IMR-90 (cell line): ENCODE measurements at regions not wholly inside any gene's neighbourhood (a gene's known extent, or its start where the extent isn't known, plus 50 kb on each side); places are given as distances from the start of the nearest gene placed in this dataset.

Experiments used
- ATAC-seq: fragments of 200-7000 bp; cut with Tn5 transposase; 2 replicates; pipeline ENCODE4 v1.9.1; 2020; ENCODE audit warnings: low read depth, mild to moderate bottlenecking, moderate library complexity
- BruUV-seq: library from RNA; stranded (reverse); fragments of 400-500 nt; replicated peaks from 2 replicates; lab custom pipeline; 2021; lab: Mats Ljungman, UMichigan
- CTCF ChIA-PET: fragments of 300-600 bp; formaldehyde crosslinking; extraction: SDS; loops from one replicate; lab custom pipeline; 2021; ENCODE audit warnings: antibody characterized with exemption; lab: Yijun Ruan, JAX
- POLR2A ChIA-PET: fragments of 300-600 bp; sonication (Branson Sonifier 250); formaldehyde crosslinking; loops from one replicate; lab custom pipeline; 2022; ENCODE audit warnings: antibody characterized with exemption; ENCODE audit not compliant: unreplicated experiment; lab: Charles Lee
- DNase-seq: peaks from one replicate; pipeline ENCODE4 v3.0.0; 2013
- H2AFZ ChIP-seq: replicated peaks from 2 replicates; pipeline ENCODE3; 2013; ENCODE audit warnings: low read length, mild to moderate bottlenecking; ENCODE audit not compliant: poor library complexity
- H2AK5ac ChIP-seq: 2 replicates; pipeline ENCODE4 v1.6.1; 2013; ENCODE audit warnings: low read depth, low read length, inconsistent platforms
- H2AK9ac ChIP-seq: replicated peaks from 2 replicates; pipeline ENCODE3; 2013; ENCODE audit warnings: mild to moderate bottlenecking, low read depth, low read length, moderate library complexity; ENCODE audit not compliant: poor library complexity
- H2BK120ac ChIP-seq: 2 replicates; pipeline ENCODE4 v1.6.1; 2013; ENCODE audit warnings: low read depth, low read length, inconsistent platforms
- H2BK15ac ChIP-seq: 3 replicates; pipeline ENCODE4 v1.6.1; 2013; ENCODE audit warnings: low read depth, low read length, inconsistent platforms
- H2BK20ac ChIP-seq: 2 replicates; pipeline ENCODE4 v1.6.1; 2013; ENCODE audit warnings: low read depth, mild to moderate bottlenecking, inconsistent platforms, low read length, moderate library complexity
- H2BK5ac ChIP-seq: 2 replicates; pipeline ENCODE4 v1.6.1; 2013; ENCODE audit warnings: mild to moderate bottlenecking, low read depth, low read length, inconsistent platforms; ENCODE audit not compliant: poor library complexity, severe bottlenecking
- H3K14ac ChIP-seq: replicated peaks from 2 replicates; pipeline ENCODE4 v1.6.1; 2013; ENCODE audit warnings: low read depth, low read length, inconsistent platforms
- H3K18ac ChIP-seq: 2 replicates; pipeline ENCODE4 v1.6.1; 2013; ENCODE audit warnings: low read depth, low read length, control low read depth
- H3K23ac ChIP-seq: 2 replicates; pipeline ENCODE4 v1.6.1; 2013; ENCODE audit warnings: low read depth, low read length, inconsistent platforms
- H3K27ac ChIP-seq: 2 replicates; pipeline ENCODE4 v1.5.1; 2013; ENCODE audit warnings: mild to moderate bottlenecking, control low read depth, low read length; ENCODE audit not compliant: insufficient read depth
- H3K27me3 ChIP-seq: 2 replicates; pipeline ENCODE4 v1.6.1; 2013; ENCODE audit warnings: low read length; ENCODE audit not compliant: control insufficient read depth, insufficient read depth
- H3K36me3 ChIP-seq: 2 replicates; pipeline ENCODE4 v1.6.1; 2013; ENCODE audit warnings: low read length, mixed read lengths; ENCODE audit not compliant: control insufficient read depth, insufficient read depth
- H3K4ac ChIP-seq: 2 replicates; pipeline ENCODE4 v1.6.1; 2013; ENCODE audit warnings: low read depth, low read length, inconsistent platforms
- H3K4me1 ChIP-seq: 2 replicates; pipeline ENCODE4 v1.6.1; 2013; ENCODE audit warnings: low read length, mixed read lengths; ENCODE audit not compliant: control insufficient read depth, insufficient read depth
- H3K4me2 ChIP-seq: 2 replicates; pipeline ENCODE4 v1.6.1; 2013; ENCODE audit warnings: low read depth, mild to moderate bottlenecking, control low read depth, low read length, moderate library complexity
- H3K4me3 ChIP-seq: 2 replicates; pipeline ENCODE4 v1.5.1; 2013; ENCODE audit warnings: low read depth, mild to moderate bottlenecking, control low read depth, low read length, moderate library complexity; ENCODE audit not compliant: insufficient read depth
- H3K56ac ChIP-seq: 2 replicates; pipeline ENCODE4 v1.6.1; 2013; ENCODE audit warnings: low read length, inconsistent platforms; ENCODE audit not compliant: insufficient read depth; ENCODE audit errors: extremely low read depth
- H3K79me1 ChIP-seq, 2 experiments: 2 replicates each; pipeline ENCODE4 v1.6.1; 2013; ENCODE audit warnings: low read length in 2 of 2, inconsistent platforms in 1 of 2, low read depth in 1 of 2
- H3K9ac ChIP-seq: 2 replicates; pipeline ENCODE4 v1.6.1; 2013; ENCODE audit warnings: low read depth, low read length, control low read depth
- H3K9me1 ChIP-seq: 2 replicates; pipeline ENCODE4 v1.6.1; 2013; ENCODE audit warnings: low read length, inconsistent platforms; ENCODE audit not compliant: insufficient read depth
- H3K9me3 ChIP-seq: 2 replicates; pipeline ENCODE4 v1.6.1; 2013; ENCODE audit warnings: low read length; ENCODE audit not compliant: control insufficient read depth, insufficient read depth
- H4K20me1 ChIP-seq: 2 replicates; pipeline ENCODE4 v1.6.1; 2013; ENCODE audit warnings: low read length, inconsistent platforms; ENCODE audit not compliant: insufficient read depth
- H4K5ac ChIP-seq: 2 replicates; pipeline ENCODE4 v1.6.1; 2013; ENCODE audit warnings: mild to moderate bottlenecking, low read depth, low read length, control low read depth
- H4K8ac ChIP-seq, 2 experiments: 2 replicates each; pipeline ENCODE4 v1.6.1; 2013; ENCODE audit warnings: low read depth in 2 of 2, low read length in 2 of 2, control low read depth in 1 of 2, inconsistent platforms in 1 of 2
- H4K91ac ChIP-seq: 2 replicates; pipeline ENCODE4 v1.6.1; 2013; ENCODE audit warnings: low read depth, low read length, inconsistent platforms; ENCODE audit not compliant: insufficient read depth
- POLR2A ChIP-seq: IDR thresholded peaks from 2 replicates; pipeline ENCODE4 v1.6.1; 2012; ENCODE audit warnings: mild to moderate bottlenecking, low read depth, low read length
- RAD21 ChIP-seq: IDR thresholded peaks from 2 replicates; pipeline ENCODE4 v1.6.1; 2012; ENCODE audit warnings: low read length, improper control_type of control experiment
- WGBS, 2 experiments: methylation state at CpG; one replicate each; pipeline versions ENCODE4 v1.1.5 to v1.1.7; 2013; ENCODE audit warnings: missing lambda C conversion rate in 2 of 2; ENCODE audit not compliant: insufficient read length in 1 of 2; ENCODE audit errors: extremely low coverage in 2 of 2; 5-methylcytosine and 5-hydroxymethylcytosine counted together
- dilution Hi-C: fragments of 300-500 bp; cut with HindIII; formaldehyde crosslinking; loops from one replicate; pipeline ENCODE4 v1.14.3; 2018; ENCODE audit warnings: low sequenced_read_pairs; ENCODE audit not compliant: unreplicated experiment
- in situ Hi-C: fragments of 300-500 bp; cut with MboI; formaldehyde crosslinking; loops from 3 replicates; pipeline ENCODE4 v1.14.3; 2019; ENCODE audit warnings: low sequenced_read_pairs, inconsistent platforms, mixed read lengths
- intact Hi-C: fragments of 100-400 bp; cut with micrococcal nuclease; formaldehyde crosslinking; loops from 2 replicates; pipeline ENCODE4 v1.10.0; 2022
- TF ChIP-seq, protein P1 (sequence below): fragments of 150-350 bp; IDR thresholded peaks from 2 replicates; pipeline ENCODE4 v1.6.1; 2016; ENCODE audit warnings: low read depth, mild to moderate bottlenecking, low read length, moderate library complexity, borderline replicate concordance

- no peak overlapping the region for H4K91ac ChIP-seq
- H3K14ac ChIP-seq, result no peak overlapping the region
- no peak overlapping the region for H2BK120ac ChIP-seq
- no peak overlapping the region for H2BK5ac ChIP-seq
- H3K18ac ChIP-seq, result no peak overlapping the region
- no peak overlapping the region for H3K23ac ChIP-seq
- H2AK5ac ChIP-seq, result no peak overlapping the region
- ChIA-PET POLR2A (no interaction called here), CTCF (no interaction called here)
- no peak overlapping the region for H2AFZ ChIP-seq
- no TSS peak for BruUV-seq
- no peaks in the 10 kb centered on the region for H4K20me1 ChIP-seq
- no peak overlapping the region for H2BK20ac ChIP-seq
- H3K27me3 ChIP-seq, result no peaks in the 10 kb centered on the region
- dilution Hi-C loops, result no loop called here
- no peak overlapping the region for H3K4me3 ChIP-seq
- intact Hi-C loops, result no loop called here
- no peak overlapping the region for H3K4ac ChIP-seq
- no peaks in the 10 kb centered on the region for H3K4me1 ChIP-seq
- no peak overlapping the region for H4K8ac ChIP-seq
- no CpG with 5 or more reads among the region's 2 CpGs for WGBS, 2 experiments
- DNase-seq, result no peak
- H4K5ac ChIP-seq, result no peak overlapping the region
- H3K79me1 ChIP-seq, result no peaks in the 10 kb centered on the region
- no peak overlapping the region for H2BK15ac ChIP-seq
- no peaks in the 10 kb centered on the region for H3K9me1 ChIP-seq
- no peaks in the 10 kb centered on the region for H3K36me3 ChIP-seq
- H3K9ac ChIP-seq, result no peak overlapping the region
- no peak overlapping the region for H3K4me2 ChIP-seq
- no peak for ATAC-seq
- H3K9me3 ChIP-seq, result no peaks in the 10 kb centered on the region
- H3K56ac ChIP-seq, result no peak overlapping the region
- no peak for TF ChIP-seq POLR2A
- TF ChIP-seq, protein P1, sequence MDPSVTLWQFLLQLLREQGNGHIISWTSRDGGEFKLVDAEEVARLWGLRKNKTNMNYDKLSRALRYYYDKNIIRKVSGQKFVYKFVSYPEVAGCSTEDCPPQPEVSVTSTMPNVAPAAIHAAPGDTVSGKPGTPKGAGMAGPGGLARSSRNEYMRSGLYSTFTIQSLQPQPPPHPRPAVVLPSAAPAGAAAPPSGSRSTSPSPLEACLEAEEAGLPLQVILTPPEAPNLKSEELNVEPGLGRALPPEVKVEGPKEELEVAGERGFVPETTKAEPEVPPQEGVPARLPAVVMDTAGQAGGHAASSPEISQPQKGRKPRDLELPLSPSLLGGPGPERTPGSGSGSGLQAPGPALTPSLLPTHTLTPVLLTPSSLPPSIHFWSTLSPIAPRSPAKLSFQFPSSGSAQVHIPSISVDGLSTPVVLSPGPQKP, result no peak
- TF ChIP-seq RAD21, result no peak
- H2AK9ac ChIP-seq, result no peak overlapping the region
- no peak overlapping the region for H3K27ac ChIP-seq
- in situ Hi-C loops, result no loop called here
Observed at GRCh38 chrX:120726294-120726693, 96.4 kb upstream of the C1GALT1C1 start.
